Stimulated activated naive B cell treated with anti-CD40 and anti-IgM and Interleukin-4, amounts not matched to agents 10 μg/mL and 1 μg/mL and 100 μg/mL, for 72 hours (primary cell): ENCODE measurements at regions not wholly inside any gene's neighbourhood (a gene's known extent, or its start where the extent isn't known, plus 50 kb on each side); places are given as distances from the start of the nearest gene placed in this dataset.

ENCODE experiments used
- ATAC-seq, 2 donors: fragments of 150-1000 bp; cut with Tn5 transposase; replicated peaks; 2 replicates each; pipeline ENCODE4 v1.10.0; 2021; ENCODE audit warnings: moderate library complexity in 1 of 2
- DNase-seq: peaks from one replicate; pipeline ENCODE4 v3.0.0; 2021
- H3K27ac Mint-ChIP-seq: one replicate; pipeline ENCODE4 v1.8.0; 2022; ENCODE audit warnings: mild to moderate bottlenecking, mixed read lengths
- H3K27me3 Mint-ChIP-seq, 2 donors: one replicate each; pipeline ENCODE4 v1.8.0; 2022; ENCODE audit warnings: mixed read lengths in 2 of 2
- H3K36me3 Mint-ChIP-seq, 2 donors: one replicate each; pipeline ENCODE4 v1.8.0; 2022; ENCODE audit warnings: mixed read lengths in 2 of 2, mild to moderate bottlenecking in 1 of 2
- H3K4me1 Mint-ChIP-seq, 2 donors: one replicate each; pipeline ENCODE4 v1.8.0; 2022; ENCODE audit warnings: mixed read lengths in 2 of 2, mild to moderate bottlenecking in 1 of 2
- H3K4me3 Mint-ChIP-seq, 2 donors: one replicate each; pipeline ENCODE4 v1.8.0; 2022; ENCODE audit warnings: mild to moderate bottlenecking in 2 of 2, mixed read lengths in 2 of 2, moderate library complexity in 1 of 2
- H3K9me3 Mint-ChIP-seq, 2 donors: one replicate each; pipeline ENCODE4 v1.8.0; 2022; ENCODE audit warnings: mixed read lengths in 2 of 2, mild to moderate bottlenecking in 1 of 2

GRCh38 chr17:65407017-65407416 is 154.4 kb downstream of the AXIN2 start:
- peaks cover 4% of the 10 kb centered on the region in 2 donors for H3K9me3 Mint-ChIP-seq

DNA sequence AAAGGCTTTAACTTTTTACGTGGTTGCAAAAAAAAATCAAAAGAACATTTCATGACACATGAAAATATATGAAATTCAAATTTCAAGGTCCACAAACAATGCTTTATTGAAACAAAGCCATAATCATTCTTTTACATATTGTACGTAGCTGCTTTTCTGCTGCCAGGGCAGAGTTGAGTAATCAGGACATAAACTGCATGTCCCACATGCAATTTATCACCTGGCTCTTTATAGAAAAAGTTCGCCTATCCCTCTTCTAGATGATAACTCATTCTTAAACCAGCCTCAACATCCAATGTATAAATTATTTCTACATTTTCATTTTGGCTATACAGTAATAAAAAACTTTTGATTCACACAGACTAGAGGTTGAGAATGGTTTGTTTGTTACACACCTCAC is 154.9 kb downstream of the AXIN2 start:
- DNase-seq: no peak

More at GRCh38 chr17:65407017-65407416, 154.4 kb downstream of the AXIN2 start:
- Mint-ChIP-seq H3K4me3 (no peak overlapping the region), H3K4me1 (no peaks in the 10 kb centered on the region), H3K36me3 (no peaks in the 10 kb centered on the region), H3K27me3 (peaks cover 14 to 22% of the 10 kb centered on the region in 2 donors), H3K27ac (no peak overlapping the region)
- no peak for ATAC-seq
- no peak for DNase-seq

GRCh38 chr17:65405563-65405962 is 155.9 kb downstream of the AXIN2 start:
- H3K9me3 Mint-ChIP-seq: peaks cover 3 to 4% of the 10 kb centered on the region in 2 donors
- peaks cover 21 to 30% of the 10 kb centered on the region in 2 donors for H3K27me3 Mint-ChIP-seq
- no peaks in the 10 kb centered on the region for H3K36me3 Mint-ChIP-seq
- H3K4me3 Mint-ChIP-seq: no peak overlapping the region
- H3K4me1 Mint-ChIP-seq: no peaks in the 10 kb centered on the region
- ATAC-seq (no peak), DNase-seq (no peak)
- no peak overlapping the region for H3K27ac Mint-ChIP-seq

More for the DNA sequence above, 154.9 kb downstream of the AXIN2 start:
- no peak for ATAC-seq
- no peak overlapping the region for H3K4me3 Mint-ChIP-seq
- H3K36me3 Mint-ChIP-seq: no peaks in the 10 kb centered on the region
- no peak overlapping the region for H3K27ac Mint-ChIP-seq
- H3K4me1 Mint-ChIP-seq: no peaks in the 10 kb centered on the region
- peaks cover 4% of the 10 kb centered on the region in 2 donors for H3K9me3 Mint-ChIP-seq
- H3K27me3 Mint-ChIP-seq: peaks cover 14 to 22% of the 10 kb centered on the region in 2 donors

DNA sequence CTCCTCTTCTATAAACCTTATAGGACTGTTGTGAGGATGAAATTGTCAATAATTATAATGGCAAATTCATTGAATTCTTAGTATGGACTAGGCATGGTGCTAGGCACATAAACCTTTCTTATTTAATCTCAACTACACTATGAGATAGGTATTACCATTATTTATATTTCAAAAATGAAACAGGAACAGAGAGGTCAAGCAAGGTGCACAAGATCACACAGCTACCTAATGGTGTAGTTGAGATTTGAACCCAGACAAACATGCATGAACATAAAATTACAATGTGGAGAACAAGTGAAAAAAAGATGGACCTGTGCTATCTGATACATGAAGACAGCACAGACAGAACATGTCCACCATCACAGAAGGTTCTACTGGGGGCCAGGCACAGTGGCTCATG is 156.7 kb downstream of the AXIN2 start:
- no peak for DNase-seq
- peaks cover 4% of the 10 kb centered on the region in 2 donors for H3K9me3 Mint-ChIP-seq
- H3K36me3 Mint-ChIP-seq: no peaks in the 10 kb centered on the region
- H3K4me3 Mint-ChIP-seq: no peak overlapping the region
- ATAC-seq: no peak
- H3K4me1 Mint-ChIP-seq: no peaks in the 10 kb centered on the region
- no peak overlapping the region for H3K27ac Mint-ChIP-seq
- H3K27me3 Mint-ChIP-seq: peaks cover 22 to 32% of the 10 kb centered on the region in 2 donors

DNA sequence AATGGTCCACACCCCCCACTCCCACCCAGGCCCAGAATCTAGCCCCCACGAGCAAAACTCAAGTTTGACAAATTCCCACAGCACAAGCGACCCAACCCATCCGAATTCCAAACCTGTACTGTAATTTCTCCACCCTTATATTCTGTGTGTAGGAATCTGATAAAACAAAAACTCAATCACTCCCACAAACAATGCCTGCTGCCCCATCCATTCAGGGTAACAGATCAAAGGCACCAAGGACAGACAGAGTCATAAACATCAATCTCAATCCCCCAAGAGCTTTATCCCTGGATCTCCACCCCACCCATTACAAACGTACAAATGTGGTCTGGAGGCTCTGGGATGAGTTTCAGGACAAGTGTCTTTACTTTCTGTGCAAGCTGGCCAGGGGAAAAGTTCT is 157.8 kb downstream of the AXIN2 start:
- Mint-ChIP-seq H3K36me3 (no peaks in the 10 kb centered on the region), H3K27me3 (peaks cover 20 to 32% of the 10 kb centered on the region in 2 donors), H3K4me3 (no peak overlapping the region)

GRCh38 chr17:65402513-65403496 is 158.6 kb downstream of the AXIN2 start:
- no peak overlapping the region for H3K4me3 Mint-ChIP-seq
- H3K36me3 Mint-ChIP-seq: no peaks in the 10 kb centered on the region
- no peaks in the 10 kb centered on the region for H3K4me1 Mint-ChIP-seq
- ATAC-seq: no peak
- no peak overlapping the region for H3K27ac Mint-ChIP-seq
- H3K27me3 Mint-ChIP-seq: peaks cover 20 to 30% of the 10 kb centered on the region in 2 donors
- no peak for DNase-seq
- peaks cover 0 to 2% of the 10 kb centered on the region in 2 donors for H3K9me3 Mint-ChIP-seq

More for the DNA sequence above, 157.8 kb downstream of the AXIN2 start:
- ATAC-seq: no peak
- H3K9me3 Mint-ChIP-seq: peaks cover 0 to 2% of the 10 kb centered on the region in 2 donors
- no peaks in the 10 kb centered on the region for H3K4me1 Mint-ChIP-seq
- no peak for DNase-seq
- no peak overlapping the region for H3K27ac Mint-ChIP-seq

- Mint-ChIP-seq H3K4me3 (no peak overlapping the region), H3K27me3 (peaks cover 20 to 23% of the 10 kb centered on the region in 2 donors)
Measured at GRCh38 chr17:65401561-65401960, 159.9 kb downstream of the AXIN2 start.

DNA sequence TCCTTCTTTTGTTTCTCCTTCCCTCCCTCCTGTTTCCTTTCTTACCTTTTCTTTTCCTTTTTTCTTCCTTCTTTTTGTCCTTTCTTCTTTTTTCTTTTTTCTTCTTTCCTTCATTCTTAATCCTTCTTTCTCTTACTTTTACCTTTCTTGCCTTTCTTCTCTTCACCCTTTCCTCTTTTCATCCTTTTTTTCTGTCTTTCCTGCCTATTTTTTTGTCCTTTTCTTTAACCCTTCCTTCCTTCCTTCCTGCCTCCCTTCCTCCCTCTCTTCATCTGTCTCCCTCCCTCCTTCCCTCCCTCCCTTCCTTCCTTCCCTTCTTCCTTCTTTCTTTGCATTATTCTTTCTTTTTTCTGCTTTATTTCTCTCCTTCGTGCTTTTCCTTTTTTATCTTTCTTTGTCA is 160.7 kb downstream of the AXIN2 start:
- H3K36me3 Mint-ChIP-seq: no peaks in the 10 kb centered on the region
- no peak for DNase-seq
- ATAC-seq: no peak
- no peaks in the 10 kb centered on the region for H3K4me1 Mint-ChIP-seq
- H3K4me3 Mint-ChIP-seq: no peak overlapping the region
- H3K9me3 Mint-ChIP-seq: peaks cover 0 to 2% of the 10 kb centered on the region in 2 donors
- peaks cover 23% of the 10 kb centered on the region in 2 donors for H3K27me3 Mint-ChIP-seq
- no peak overlapping the region for H3K27ac Mint-ChIP-seq

More at GRCh38 chr17:65401561-65401960, 159.9 kb downstream of the AXIN2 start:
- H3K36me3 Mint-ChIP-seq: no peaks in the 10 kb centered on the region
- DNase-seq (no peak), ATAC-seq (no peak)
- H3K4me1 Mint-ChIP-seq: no peaks in the 10 kb centered on the region
- peaks cover 0 to 2% of the 10 kb centered on the region in 2 donors for H3K9me3 Mint-ChIP-seq
- H3K27ac Mint-ChIP-seq: no peak overlapping the region

GRCh38 chr17:65398040-65398787 is 163.2 kb downstream of the AXIN2 start:
- Mint-ChIP-seq H3K27ac (no peak overlapping the region), H3K27me3 (peaks cover 19 to 24% of the 10 kb centered on the region in 2 donors), H3K36me3 (no peaks in the 10 kb centered on the region), H3K4me3 (no peak overlapping the region), H3K9me3 (peaks cover 0 to 2% of the 10 kb centered on the region in 2 donors), H3K4me1 (peaks cover 0 to 7% of the 10 kb centered on the region in 2 donors)
- ATAC-seq (no peak), DNase-seq (no peak)

GRCh38 chr17:65395924-65396323 is 165.5 kb downstream of the AXIN2 start:
- peaks cover 0 to 3% of the 10 kb centered on the region in 2 donors for H3K9me3 Mint-ChIP-seq
- ATAC-seq (no peak), DNase-seq (no peak)
- H3K4me1 Mint-ChIP-seq: peaks cover 0 to 7% of the 10 kb centered on the region in 2 donors
- H3K36me3 Mint-ChIP-seq: no peaks in the 10 kb centered on the region
- H3K4me3 Mint-ChIP-seq: no peak overlapping the region
- peaks cover 15 to 19% of the 10 kb centered on the region in 2 donors for H3K27me3 Mint-ChIP-seq
- no peak overlapping the region for H3K27ac Mint-ChIP-seq

DNA sequence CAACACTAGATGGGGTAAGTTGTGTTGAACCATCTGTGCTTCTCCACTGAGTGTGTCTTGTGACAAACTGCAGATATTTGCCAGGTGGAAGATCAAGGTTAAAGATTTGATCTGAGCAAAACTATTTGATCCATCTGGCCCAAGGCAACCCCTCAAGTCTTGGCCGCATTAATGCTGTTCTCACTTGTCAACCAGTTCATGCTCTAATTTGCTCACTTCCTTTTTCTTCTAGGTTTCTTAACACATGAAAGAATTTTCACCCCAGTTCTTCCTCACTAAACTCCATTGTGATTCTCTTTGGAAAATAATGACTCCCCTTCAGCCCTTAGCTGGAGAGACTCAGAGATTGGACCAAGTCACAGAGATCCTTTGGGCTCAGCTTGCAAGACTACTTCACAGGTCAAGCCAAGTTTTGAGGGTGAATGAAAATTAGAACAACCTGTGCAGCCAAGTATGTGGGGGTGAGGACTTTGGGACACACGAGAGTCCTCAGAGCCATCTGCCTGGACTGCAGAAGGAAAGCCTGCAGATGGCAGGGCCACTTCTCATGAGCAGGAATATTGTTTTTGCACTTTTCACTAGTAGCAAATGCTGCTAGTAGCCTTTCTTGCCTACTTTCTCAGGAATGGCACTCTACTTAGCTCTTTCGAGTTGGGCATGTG is 166.5 kb downstream of the AXIN2 start:
- Mint-ChIP-seq H3K4me1 (peaks cover 0 to 7% of the 10 kb centered on the region in 2 donors), H3K4me3 (no peak overlapping the region), H3K36me3 (no peaks in the 10 kb centered on the region), H3K27ac (no peak overlapping the region), H3K27me3 (peaks cover 10 to 14% of the 10 kb centered on the region in 2 donors), H3K9me3 (peaks cover 0 to 1% of the 10 kb centered on the region in 2 donors)
- ATAC-seq (no peak), DNase-seq (no peak)

- Mint-ChIP-seq H3K4me3 (no peak overlapping the region), H3K36me3 (no peaks in the 10 kb centered on the region), H3K4me1 (peaks cover 0 to 7% of the 10 kb centered on the region in 2 donors), H3K27ac (no peak overlapping the region), H3K27me3 (peaks cover 9 to 15% of the 10 kb centered on the region in 2 donors), H3K9me3 (peaks cover 0 to 1% of the 10 kb centered on the region in 2 donors)
- ATAC-seq (no peak), DNase-seq (no peak)
Measured at GRCh38 chr17:65393514-65393913, 167.9 kb downstream of the AXIN2 start.

DNA sequence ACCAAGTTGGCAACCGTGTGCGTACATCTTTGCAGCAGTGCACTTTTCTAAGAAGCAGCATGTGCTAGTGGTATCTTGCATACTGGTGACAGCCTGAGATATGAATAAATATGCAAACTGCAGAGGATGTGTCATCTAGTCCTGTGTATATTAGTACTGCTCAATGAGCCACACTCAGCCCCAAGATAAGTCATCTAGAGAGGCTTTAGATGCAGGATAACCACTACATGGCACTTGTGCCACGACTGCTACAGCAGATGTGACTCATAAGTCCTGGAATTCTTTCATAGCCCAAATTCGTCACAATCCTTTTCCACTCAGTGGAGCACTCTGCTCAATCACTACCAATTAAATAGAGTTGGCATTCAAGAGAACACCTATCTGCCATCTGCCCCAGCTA is 171.5 kb downstream of the AXIN2 start:
- Mint-ChIP-seq H3K4me1 (peaks cover 0 to 6% of the 10 kb centered on the region in 2 donors), H3K9me3 (peaks cover 0 to 1% of the 10 kb centered on the region in 2 donors), H3K4me3 (no peak overlapping the region), H3K27ac (no peak overlapping the region), H3K27me3 (peaks cover 9 to 26% of the 10 kb centered on the region in 2 donors), H3K36me3 (no peaks in the 10 kb centered on the region)
- DNase-seq (no peak), ATAC-seq (no peak)

DNA sequence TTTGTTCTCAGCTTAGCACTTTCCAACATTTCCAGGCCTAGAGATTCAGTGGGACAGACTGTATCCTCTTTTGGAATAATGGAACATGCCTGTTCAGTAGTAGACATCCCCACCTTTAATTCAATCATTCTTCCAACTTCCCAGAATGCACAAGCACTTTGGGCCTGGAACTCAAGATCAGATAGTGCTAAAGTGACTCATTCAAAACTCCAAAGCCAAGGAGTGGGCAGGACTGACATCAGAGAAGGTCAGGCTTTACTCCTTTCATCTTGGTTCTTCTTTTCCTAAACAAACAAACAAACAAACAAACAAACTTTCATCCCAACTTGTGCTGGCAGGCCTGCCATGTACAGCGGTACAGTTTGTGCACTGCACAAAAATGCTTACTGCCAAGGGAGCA is 172.0 kb downstream of the AXIN2 start:
- peaks cover 0 to 1% of the 10 kb centered on the region in 2 donors for H3K9me3 Mint-ChIP-seq
- peaks cover 9 to 26% of the 10 kb centered on the region in 2 donors for H3K27me3 Mint-ChIP-seq
- H3K4me1 Mint-ChIP-seq: peaks cover 0 to under 1% of the 10 kb centered on the region in 2 donors
- no peak overlapping the region for H3K4me3 Mint-ChIP-seq
- ATAC-seq (no peak), DNase-seq (no peak)
- H3K27ac Mint-ChIP-seq: no peak overlapping the region
- no peaks in the 10 kb centered on the region for H3K36me3 Mint-ChIP-seq
